ENCODE measurements at regions not wholly inside any gene's neighbourhood (a gene's known extent, or its start where the extent isn't known, plus 50 kb on each side); places are given as distances from the start of the nearest gene placed in this dataset.
A peak's percentile ranks its signal among the peaks of the same experiment; 100 is the strongest.

DNA sequence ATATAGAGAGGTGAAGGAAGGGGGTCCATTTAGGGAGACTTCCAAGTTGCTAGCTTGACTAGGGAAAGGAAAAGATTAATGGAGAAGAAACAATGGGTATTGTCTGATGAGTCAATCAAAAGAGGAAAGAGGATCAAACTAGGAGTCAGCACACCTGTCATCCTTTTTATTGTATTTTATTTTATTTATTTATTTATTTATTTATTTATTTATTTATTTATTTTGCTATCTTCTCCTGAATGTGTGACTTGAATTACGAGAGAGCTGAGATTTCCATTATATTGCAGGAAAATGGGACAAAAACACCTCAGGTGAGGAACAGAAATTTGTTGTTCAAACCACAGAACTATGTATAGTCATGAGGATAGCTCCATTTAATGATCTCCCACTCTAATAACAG is 58.9 kb downstream of the NUDT11 start:
- no peak for DNase-seq (ENCODE audit: low read depth)

DNA sequence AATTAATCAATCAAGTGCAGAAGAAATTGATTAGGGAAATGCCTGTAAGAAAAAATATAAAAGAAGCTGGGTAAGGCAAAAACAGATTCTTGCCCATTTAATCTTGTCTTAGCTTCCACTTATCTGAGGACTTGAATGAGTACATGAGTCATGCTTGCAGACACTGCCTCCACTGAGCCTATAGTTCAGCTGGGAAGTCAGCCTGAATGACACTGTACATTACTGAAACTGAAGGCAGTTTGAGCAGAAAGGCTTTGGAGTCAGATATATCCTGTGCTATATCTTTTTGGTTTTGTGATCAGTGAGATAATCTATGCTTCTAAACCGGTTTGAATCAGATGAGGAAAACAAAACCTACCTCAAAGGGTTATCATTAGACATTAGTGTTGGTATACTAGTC is 61.3 kb downstream of the NUDT11 start:
- DNase-seq (ENCODE audit: low read depth) = no peak

DNA sequence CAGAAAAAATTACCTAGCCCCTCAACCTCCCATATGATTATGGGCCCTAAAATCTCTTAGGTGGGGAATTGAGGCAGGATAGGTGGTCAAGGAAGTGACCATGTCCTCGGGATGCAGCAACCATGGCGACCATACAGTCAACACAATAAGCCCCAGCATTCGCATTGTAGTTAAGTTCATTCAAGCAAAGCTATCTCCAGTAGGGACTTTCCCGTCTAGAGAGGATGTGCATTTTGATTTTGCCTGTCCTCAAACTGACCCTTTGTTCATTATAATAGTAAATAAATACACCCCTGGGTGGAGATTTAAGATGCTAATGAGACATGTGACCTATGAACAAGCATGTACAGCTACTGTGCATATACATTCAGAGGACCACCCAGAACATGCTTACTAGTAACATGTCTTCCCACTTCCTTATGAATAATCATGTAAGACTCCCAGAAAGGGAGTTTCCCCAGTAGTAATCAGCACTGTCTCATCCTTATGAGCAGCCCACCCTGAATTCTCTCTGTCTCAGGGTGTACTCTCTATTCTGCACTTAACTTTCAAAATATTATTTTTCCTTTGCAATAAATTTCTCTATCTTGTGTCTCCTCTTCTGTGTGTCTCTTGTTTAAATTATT is 74.3 kb downstream of the NUDT11 start:
- no peak for DNase-seq (ENCODE audit: low read depth)

DNA sequence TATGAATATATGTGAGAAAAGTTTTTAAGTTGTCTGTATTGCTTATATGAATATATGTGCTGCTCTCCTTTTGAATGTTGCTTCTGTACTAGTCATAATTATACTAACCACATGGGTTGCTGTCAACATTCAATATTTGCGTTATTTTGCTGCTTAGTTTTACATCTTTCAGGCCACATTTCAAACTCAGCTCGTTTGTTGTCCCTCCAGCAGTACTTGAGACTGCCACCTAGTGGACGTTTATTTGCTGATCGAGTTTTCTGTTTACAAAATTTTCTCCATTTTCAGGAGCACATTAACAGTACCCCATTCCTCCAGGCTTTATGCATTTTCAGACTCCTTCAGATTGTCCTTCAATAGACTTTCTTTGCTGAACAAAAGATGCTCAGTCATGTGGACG is 75.8 kb downstream of the NUDT11 start:
- DNase-seq (ENCODE audit: low read depth) = peak; percentile 19

DNA sequence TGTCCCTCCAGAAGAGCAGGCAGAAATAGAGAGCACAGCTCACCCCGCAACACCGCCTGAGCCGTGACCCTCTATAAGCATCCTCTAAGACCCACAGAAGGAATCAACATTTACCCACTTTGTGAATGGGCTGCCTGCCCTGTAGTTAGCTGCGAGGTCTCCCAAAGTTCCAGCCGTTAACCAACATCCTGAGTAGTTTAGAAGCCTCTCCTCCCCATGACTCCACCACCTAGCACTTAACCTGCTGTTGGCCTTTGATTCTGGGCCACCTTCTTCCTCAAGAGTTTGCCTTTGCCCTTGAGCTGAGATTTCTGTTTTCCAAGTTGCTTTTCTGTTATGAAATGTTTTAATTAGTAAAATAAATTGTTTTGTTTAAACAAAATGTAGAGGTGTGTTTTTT is 75.8 kb downstream of the NUDT10 start:
- DNase-seq (ENCODE audit: low read depth) = no peak

DNA sequence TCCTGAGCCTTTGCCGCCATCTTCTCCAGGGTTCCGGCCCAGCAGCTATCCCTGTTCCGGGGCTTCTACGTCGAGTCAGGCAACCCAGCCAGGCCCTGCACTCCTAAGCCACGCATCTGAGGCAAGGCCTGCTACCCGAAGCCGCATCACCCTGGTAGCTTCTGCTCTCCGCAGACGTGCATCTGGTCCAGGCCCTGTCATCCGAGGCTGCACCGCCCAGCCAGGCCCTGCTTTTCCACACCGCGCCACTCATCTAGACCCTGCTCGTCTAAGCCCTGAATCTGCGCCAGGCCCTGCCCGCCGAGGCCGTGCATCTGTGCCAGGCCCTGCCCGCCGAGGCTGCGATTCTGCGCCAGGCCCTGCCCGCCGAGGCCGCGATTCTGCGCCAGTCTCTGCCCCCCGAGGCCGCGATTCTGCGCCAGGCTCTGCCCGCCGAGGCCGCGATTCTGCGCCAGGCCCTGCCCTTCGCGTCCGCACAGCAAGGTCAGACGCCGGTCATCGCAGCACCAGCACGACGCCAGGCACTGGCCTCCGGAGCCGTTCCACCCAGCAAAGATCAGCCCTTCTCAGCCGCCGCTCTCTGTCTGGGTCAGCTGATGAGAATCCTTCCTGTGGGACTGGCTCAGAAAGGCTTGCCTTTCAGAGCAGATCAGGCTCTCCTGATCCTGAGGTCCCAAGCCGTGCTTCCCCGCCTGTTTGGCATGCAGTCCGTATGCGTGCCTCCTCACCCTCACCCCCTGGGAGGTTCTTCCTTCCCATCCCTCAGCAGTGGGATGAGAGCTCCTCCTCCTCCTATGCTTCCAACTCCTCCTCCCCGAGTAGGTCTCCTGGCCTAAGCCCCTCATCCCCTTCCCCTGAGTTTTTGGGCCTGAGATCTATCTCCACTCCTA is 75.1 kb downstream of the NUDT10 start:
- DNase-seq (ENCODE audit: low read depth) = no peak

DNA sequence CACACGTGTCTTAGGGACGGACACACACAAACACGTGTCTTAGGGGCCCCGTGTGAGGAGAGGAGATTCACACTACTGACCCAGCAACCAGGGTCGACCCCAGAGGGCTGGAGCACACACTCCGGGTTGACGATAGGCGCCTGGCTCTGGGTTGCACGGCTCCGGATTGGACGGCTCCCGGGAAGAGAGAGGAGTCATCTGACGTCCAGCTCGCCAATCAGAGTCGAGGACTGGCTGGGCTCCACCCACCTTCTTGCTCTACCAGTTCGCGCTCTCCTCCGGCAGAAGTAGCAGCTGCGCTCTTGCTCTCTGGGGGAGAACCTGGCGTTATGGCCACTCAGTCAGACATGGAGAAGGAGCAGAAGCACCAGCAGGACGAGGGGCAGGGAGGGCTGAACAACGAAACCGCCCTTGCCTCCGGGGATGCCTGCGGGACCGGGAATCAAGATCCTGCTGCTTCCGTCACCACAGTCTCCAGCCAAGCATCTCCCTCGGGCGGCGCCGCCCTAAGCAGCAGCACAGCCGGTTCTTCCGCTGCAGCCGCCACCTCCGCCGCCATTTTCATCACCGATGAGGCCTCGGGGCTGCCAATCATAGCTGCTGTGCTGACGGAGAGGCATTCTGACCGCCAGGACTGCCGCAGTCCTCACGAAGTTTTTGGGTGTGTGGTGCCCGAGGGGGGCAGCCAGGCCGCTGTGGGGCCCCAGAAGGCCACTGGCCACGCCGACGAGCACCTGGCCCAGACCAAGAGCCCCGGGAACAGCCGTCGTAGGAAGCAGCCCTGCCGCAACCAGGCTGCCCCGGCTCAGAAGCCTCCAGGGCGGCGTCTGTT is 74.3 kb downstream of the NUDT10 start:
- DNase-seq (ENCODE audit: low read depth) = no peak

DNA sequence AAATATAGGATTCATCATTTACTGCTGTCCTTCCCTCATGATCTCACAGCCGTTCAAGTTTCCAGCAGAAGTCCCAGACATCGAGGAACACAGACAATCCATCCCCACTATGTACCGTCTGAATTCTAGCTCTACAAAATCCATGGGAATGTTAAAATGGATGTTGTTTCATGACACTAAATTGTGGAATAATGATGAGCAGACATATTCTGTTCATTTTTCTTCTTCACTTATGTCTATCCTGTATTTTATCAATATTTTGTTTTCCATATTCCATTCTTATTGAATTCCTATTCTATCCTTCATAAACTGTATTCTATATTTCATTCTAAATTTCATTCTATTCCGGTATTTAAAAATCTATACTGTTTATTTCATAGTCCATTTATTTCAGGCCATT is 71.8 kb downstream of the NUDT10 start:
- no peak for DNase-seq (ENCODE audit: low read depth)

DNA sequence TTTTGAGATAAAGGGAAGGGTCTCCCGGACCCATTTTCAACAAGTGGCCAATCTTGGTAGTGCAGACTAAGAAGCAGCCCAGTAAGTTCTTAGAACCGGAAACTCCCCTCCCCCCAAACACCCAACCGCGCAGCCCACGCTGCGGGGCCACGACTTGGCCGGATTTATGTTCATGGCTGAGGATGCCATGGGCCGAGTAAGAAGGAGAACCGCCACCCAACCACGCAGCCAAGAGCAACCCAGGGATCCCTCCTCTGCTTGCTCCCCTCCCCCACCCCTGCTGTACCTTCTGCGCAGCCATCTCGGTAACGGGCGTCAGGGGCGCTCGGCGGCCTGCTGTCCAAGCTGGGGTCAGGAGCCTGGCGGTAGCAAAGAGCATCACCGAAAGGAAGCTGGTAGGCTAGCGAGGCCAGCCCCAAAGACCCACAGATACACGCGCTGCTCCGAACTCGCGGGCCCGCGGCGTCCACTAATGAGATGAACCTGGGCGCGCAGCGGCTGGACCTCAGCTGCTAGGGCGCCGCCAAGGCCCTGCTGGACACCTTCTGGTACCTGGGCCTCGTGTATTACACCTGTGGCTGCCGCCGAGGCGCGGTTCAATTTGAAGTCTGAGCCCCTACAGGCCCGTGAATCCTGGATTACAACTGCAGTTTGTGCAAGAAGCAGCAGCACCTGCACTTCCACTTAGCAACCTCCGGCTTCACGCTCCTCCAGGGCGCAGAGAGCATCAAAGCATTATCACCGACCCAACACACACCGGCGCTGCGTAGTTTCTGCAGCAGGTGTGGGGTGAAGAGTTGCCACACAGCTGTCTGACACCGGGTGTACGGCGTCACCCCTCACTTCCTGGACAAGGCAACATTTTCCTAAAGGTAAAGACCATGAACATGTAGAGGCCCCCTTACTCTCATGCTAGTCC is 63.4 kb downstream of the NUDT10 start:
- no peak for DNase-seq (ENCODE audit: low read depth)

DNA sequence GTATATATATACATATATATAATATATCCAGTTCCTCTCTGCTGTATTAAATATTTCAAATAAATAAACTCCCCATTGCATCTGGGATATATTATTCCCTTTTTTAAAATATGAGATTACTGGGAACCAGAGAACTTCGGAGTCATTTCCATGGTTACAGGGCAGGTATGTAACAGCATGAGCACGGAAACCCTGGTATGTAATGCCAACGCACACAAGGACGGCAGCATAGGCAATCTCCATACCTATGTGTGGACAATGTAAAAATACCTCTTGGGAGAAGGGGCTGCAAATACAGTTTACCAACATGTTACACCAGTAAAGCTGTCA is 62.8 kb downstream of the NUDT10 start:
- no peak for DNase-seq (ENCODE audit: low read depth)

Data from forelimb muscle (tissue), 1 donor.